Right lobe of liver (tissue), 6 donors: ENCODE measurements at regions not wholly inside any gene's neighbourhood (a gene's known extent, or its start where the extent isn't known, plus 50 kb on each side); places are given as distances from the start of the nearest gene placed in this dataset.

Source experiments
- ATAC-seq, 4 donors: fragments of 200-7000 bp; cut with Tn5 transposase; one replicate each; pipeline ENCODE4 v1.9.1; 2020; ENCODE audit warnings: mild to moderate bottlenecking in 4 of 4, moderate library complexity in 4 of 4
- DNase-seq, 3 donors: peaks; one replicate each; pipeline ENCODE4 v3.0.0-alpha.2; 2020
- H3K27ac ChIP-seq, 3 donors: fragments of 200-600 bp; one replicate each; pipeline ENCODE4 v1.8.0; 2022
- H3K27me3 ChIP-seq, 2 donors: fragments of 200-600 bp; one replicate each; pipeline ENCODE4 v1.8.0; 2022
- H3K36me3 ChIP-seq, 4 donors: fragments of 200-600 bp; sonication (generic) in 1 of 4; one replicate each; pipeline versions ENCODE4 v1.5.1 to v1.8.0; 2017 to 2022; ENCODE audit warnings: control low read depth in 1 of 4
- H3K4me1 ChIP-seq, 4 donors: fragments of 200-600 bp; sonication (generic) in 1 of 4; one replicate each; pipeline versions ENCODE4 v1.5.1 to v1.8.0; 2017 to 2022; ENCODE audit warnings: control low read depth in 1 of 4
- H3K4me3 ChIP-seq, 3 donors: fragments of 200-600 bp; one replicate each; pipeline ENCODE4 v1.8.0; 2022
- H3K9me3 ChIP-seq, 4 donors: fragments of 200-600 bp; sonication (generic) in 1 of 4; one replicate each; pipeline versions ENCODE4 v1.5.1 to v1.8.0; 2017 to 2022; ENCODE audit warnings: control low read depth in 1 of 4
- POLR2A ChIP-seq: fragments of 450-650 bp; IDR thresholded peaks from one replicate; pipeline ENCODE4 v1.6.1; 2017; ENCODE audit warnings: antibody characterized with exemption, mild to moderate bottlenecking
- WGBS: methylation state at CpG from one replicate; pipeline ENCODE4 v1.1.6; 2018; ENCODE audit warnings: low coverage, low lambda C conversion rate; ENCODE audit not compliant: insufficient coverage; ENCODE audit errors: missing lambda C conversion rate; 5-methylcytosine and 5-hydroxymethylcytosine counted together
- intact Hi-C, 2 donors: fragments of 100-400 bp; cut with DNase I; formaldehyde crosslinking; loops; one replicate each; pipeline versions ENCODE4 v1.11.2 to v1.14.1; 2022
- TF ChIP-seq, protein P1 (sequence below), 4 donors: fragments of 200-600 bp in 3 of 4; fragments of 450-650 bp in 1 of 4; IDR thresholded peaks; one replicate each; pipeline versions ENCODE4 v1.5.1 to v1.8.0; 2016 to 2022; ENCODE audit warnings: antibody characterized with exemption in 4 of 4, mild to moderate bottlenecking in 2 of 4
- donor health status: DM: no; HTN: yes; CAD: no.
- donor health status: DM: no; HTN: no; CAD: no.
- donor health status: DM: no; HTN: no; CAD: no.
- donor health status: DM: no; HTN: yes; CAD: no.
- donor health status: DM: no; HTN: yes; CAD: no.

DNA sequence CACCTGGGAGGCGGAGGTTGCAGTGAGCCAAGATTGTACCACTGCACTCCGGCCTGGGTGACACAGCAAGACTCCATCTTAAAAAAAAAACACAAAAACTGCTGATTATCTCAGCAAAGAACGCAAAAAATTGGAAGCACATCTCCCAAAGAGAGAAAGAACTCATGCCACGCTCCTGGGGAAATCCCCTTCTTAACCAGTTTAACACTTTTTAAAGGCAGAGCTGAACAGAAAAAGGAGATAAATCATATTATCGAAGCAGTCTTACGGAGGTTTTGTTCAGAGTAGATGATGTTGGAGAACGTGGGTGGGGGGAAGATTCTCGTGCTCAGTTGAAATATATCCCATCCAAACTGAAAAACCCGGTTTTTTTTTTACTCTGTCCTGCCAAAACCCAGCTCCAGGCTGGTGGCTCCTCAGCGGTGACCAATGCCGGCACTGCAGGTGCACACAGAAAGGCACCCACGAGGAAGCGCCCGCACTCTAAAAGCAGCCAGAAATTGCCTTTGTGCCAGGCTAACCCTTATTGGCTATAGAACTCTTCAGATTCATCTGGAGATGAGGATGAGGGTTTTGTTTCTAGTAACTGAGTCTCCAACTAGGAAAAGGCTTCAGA lies 100.2 kb upstream of the PARP11 start:
- Histone ChIP-seq H3K36me3 (no peaks in the 10 kb centered on the region), H3K4me3 (no peak overlapping the region), H3K27me3 (no peaks in the 10 kb centered on the region), H3K4me1 (no peaks in the 10 kb centered on the region), H3K9me3 (no peaks in the 10 kb centered on the region), H3K27ac (no peak overlapping the region)
- intact Hi-C loops, result no loop called here
- 65% methylated on average over 11 of the region's 14 CpGs for WGBS
- no peak for TF ChIP-seq POLR2A
- TF ChIP-seq, protein P1, sequence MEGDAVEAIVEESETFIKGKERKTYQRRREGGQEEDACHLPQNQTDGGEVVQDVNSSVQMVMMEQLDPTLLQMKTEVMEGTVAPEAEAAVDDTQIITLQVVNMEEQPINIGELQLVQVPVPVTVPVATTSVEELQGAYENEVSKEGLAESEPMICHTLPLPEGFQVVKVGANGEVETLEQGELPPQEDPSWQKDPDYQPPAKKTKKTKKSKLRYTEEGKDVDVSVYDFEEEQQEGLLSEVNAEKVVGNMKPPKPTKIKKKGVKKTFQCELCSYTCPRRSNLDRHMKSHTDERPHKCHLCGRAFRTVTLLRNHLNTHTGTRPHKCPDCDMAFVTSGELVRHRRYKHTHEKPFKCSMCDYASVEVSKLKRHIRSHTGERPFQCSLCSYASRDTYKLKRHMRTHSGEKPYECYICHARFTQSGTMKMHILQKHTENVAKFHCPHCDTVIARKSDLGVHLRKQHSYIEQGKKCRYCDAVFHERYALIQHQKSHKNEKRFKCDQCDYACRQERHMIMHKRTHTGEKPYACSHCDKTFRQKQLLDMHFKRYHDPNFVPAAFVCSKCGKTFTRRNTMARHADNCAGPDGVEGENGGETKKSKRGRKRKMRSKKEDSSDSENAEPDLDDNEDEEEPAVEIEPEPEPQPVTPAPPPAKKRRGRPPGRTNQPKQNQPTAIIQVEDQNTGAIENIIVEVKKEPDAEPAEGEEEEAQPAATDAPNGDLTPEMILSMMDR (IDR thresholded peaks at IDR 0.05), result no peak
- ATAC-seq (no peak), DNase-seq (no peak)

DNA sequence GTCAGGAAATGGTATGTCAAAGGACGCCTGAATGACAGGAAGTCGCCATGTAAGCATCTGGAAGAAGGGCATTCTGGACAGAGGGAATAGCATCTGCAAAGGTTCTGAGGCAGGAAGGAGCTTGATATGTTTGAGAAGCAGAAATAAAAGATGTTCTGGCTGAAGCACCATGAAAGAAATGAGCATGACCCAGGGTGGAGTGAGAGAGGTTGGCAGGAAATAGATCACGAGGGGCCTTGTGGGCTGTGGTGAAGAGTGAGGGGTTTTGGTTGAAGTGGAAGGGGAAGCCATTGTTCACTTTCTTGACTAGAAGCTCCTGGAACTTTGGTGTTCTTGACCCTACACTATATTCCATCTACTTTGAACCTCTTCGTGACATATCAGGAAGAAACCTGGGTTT lies 99.4 kb upstream of the PARP11 start:
- H3K4me1 ChIP-seq, result no peaks in the 10 kb centered on the region
- no peak overlapping the region for H3K4me3 ChIP-seq
- WGBS, result 61% methylated on average over 4 of the region's 4 CpGs
- H3K36me3 ChIP-seq, result no peaks in the 10 kb centered on the region
- TF ChIP-seq, protein P1 (IDR thresholded peaks at IDR 0.05), result no peak
- no peak overlapping the region for H3K27ac ChIP-seq
- DNase-seq (no peak), ATAC-seq (no peak)
- no peaks in the 10 kb centered on the region for H3K27me3 ChIP-seq
- intact Hi-C loops, result no loop called here
- H3K9me3 ChIP-seq, result no peaks in the 10 kb centered on the region

DNA sequence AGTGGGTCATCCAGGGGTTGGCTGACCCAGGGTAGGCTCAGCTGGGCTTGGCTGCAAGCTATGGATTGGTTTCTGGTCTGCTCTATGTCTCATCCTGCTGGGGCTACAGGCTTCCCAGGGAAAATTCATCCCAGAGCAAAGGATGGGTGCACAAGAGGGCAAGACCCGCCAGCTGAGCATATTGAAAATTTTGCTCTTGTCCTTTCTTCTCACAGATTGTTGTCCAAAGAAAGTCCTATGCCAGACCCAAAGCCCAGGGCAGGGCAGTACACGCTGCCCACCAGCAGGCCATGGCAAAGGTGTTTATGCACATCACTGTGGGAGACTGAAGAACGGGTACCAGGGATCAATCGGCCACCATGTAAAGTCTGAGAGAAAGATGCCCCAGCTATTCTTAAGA lies 95.3 kb upstream of the PARP11 start:
- H3K4me1 ChIP-seq, result no peaks in the 10 kb centered on the region
- no peak for TF ChIP-seq POLR2A
- TF ChIP-seq, protein P1 (IDR thresholded peaks at IDR 0.05), result no peak
- H3K4me3 ChIP-seq, result no peak overlapping the region
- 96% methylated on average over 3 of the region's 4 CpGs for WGBS
- ATAC-seq (no peak), DNase-seq (no peak)
- no peaks in the 10 kb centered on the region for H3K27me3 ChIP-seq
- H3K9me3 ChIP-seq, result no peaks in the 10 kb centered on the region
- intact Hi-C loops, result no loop called here
- no peaks in the 10 kb centered on the region for H3K36me3 ChIP-seq
- H3K27ac ChIP-seq, result no peak overlapping the region

DNA sequence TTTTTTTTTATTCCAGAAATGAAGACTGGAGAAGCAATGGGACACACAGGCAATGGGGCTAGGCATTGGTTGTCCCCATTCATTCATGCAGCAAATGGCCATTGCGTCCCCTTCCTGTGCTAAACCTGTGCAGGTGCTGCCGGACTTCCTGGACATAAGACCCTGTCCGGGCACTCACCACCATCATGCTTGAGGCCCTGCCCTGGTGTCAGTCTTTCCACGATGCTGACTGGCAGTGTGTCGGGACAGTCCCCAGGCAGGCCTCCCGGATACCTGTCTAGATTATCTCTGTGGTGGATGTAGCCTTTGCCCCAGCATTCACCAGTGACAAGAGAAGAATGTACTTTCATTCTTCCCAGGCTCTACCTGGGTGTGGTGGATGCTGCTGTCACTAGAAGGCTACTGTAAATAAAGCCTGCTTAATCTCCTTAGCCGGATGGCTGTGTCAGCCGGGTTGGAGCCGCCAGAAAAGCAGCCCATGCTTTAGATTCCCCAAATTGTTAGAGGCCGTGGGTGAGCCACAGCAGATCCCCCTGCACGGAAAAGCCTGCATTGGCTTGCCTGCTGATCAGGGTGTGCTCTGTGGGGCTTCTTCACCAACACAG lies 94.5 kb upstream of the PARP11 start:
- Histone ChIP-seq H3K4me1 (no peaks in the 10 kb centered on the region), H3K36me3 (no peaks in the 10 kb centered on the region), H3K27ac (no peak overlapping the region), H3K27me3 (no peaks in the 10 kb centered on the region), H3K4me3 (no peak overlapping the region), H3K9me3 (no peaks in the 10 kb centered on the region)
- WGBS, result 49% methylated on average over 8 of the region's 11 CpGs
- ATAC-seq, result no peak
- intact Hi-C loops, result no loop called here
- TF ChIP-seq, protein P1 (IDR thresholded peaks at IDR 0.05), result no peak
- TF ChIP-seq POLR2A, result no peak
- DNase-seq, result no peak
